Bronchial epithelial cell (primary cell): ENCODE measurements at regions not wholly inside any gene's neighbourhood (a gene's known extent, or its start where the extent isn't known, plus 50 kb on each side); places are given as distances from the start of the nearest gene placed in this dataset.
A peak's percentile ranks its signal among the peaks of the same experiment; 100 is the strongest.

Experiments
- DNase-seq: peaks from one replicate; pipeline ENCODE4 v3.0.0-alpha.2; 2010; ENCODE audit warnings: low read depth
- FAIRE-seq: peaks from 2 replicates; lab custom pipeline; 2011; peaks lifted over from hg19 to GRCh38; lab: Jason Lieb, UNC
- H3K27me3 ChIP-seq: 2 replicates; pipeline ENCODE4 v1.5.1; 2011; ENCODE audit warnings: low read length; ENCODE audit not compliant: control insufficient read depth, insufficient read depth
- H3K36me3 ChIP-seq: 2 replicates; pipeline ENCODE4 v1.5.1; 2011; ENCODE audit warnings: low read length; ENCODE audit not compliant: control insufficient read depth, insufficient read depth
- H3K4me3 ChIP-seq: 2 replicates; pipeline ENCODE4 v1.5.1; 2011; ENCODE audit warnings: mild to moderate bottlenecking, low read depth, low read length, control low read depth
- CTCF ChIP-seq: IDR thresholded peaks from 2 replicates; pipeline ENCODE4 v1.5.1; 2011; ENCODE audit warnings: mild to moderate bottlenecking, moderate library complexity, low read length, control low read depth, inconsistent platforms; ENCODE audit not compliant: insufficient read depth, severe bottlenecking

- Histone ChIP-seq H3K36me3 (no peaks in the 10 kb centered on the region), H3K27me3 (no peaks in the 10 kb centered on the region), H3K4me3 (no peak overlapping the region)
- TF ChIP-seq CTCF, result no peak
- FAIRE-seq (no peak), DNase-seq (peak; percentile 66)
These were observed 87.8 kb upstream of the NLGN4Y start for GRCh38 chrY:14436546-14436945.

GRCh38 chrY:14437626-14438025 is 86.7 kb upstream of the NLGN4Y start:
- TF ChIP-seq CTCF, result no peak
- Histone ChIP-seq H3K36me3 (no peaks in the 10 kb centered on the region), H3K27me3 (no peaks in the 10 kb centered on the region), H3K4me3 (no peak overlapping the region)
- DNase-seq (peak; percentile 91), FAIRE-seq (no peak)

GRCh38 chrY:14438395-14438794 is 85.9 kb upstream of the NLGN4Y start:
- FAIRE-seq, result no peak

GRCh38 chrY:14444550-14444949 is 79.8 kb upstream of the NLGN4Y start:
- FAIRE-seq (no peak), DNase-seq (peak; percentile 83)
- TF ChIP-seq CTCF, result no peak
- H3K36me3 ChIP-seq, result no peaks in the 10 kb centered on the region
- no peak overlapping the region for H3K4me3 ChIP-seq
- H3K27me3 ChIP-seq, result no peaks in the 10 kb centered on the region

More at GRCh38 chrY:14438395-14438794, 85.9 kb upstream of the NLGN4Y start:
- H3K36me3 ChIP-seq, result no peaks in the 10 kb centered on the region
- H3K27me3 ChIP-seq, result no peaks in the 10 kb centered on the region
- no peak for TF ChIP-seq CTCF
- no peak overlapping the region for H3K4me3 ChIP-seq
- peak; percentile 83 for DNase-seq

- Histone ChIP-seq H3K27me3 (no peaks in the 10 kb centered on the region), H3K36me3 (no peaks in the 10 kb centered on the region), H3K4me3 (no peak overlapping the region)
- TF ChIP-seq CTCF, result no peak
- FAIRE-seq (no peak), DNase-seq (peak; percentile 63)
These were observed 56.1 kb upstream of the NLGN4Y start for GRCh38 chrY:14468151-14468683.

- DNase-seq (peak; percentile 83), FAIRE-seq (no peak)
- H3K36me3 ChIP-seq, result no peaks in the 10 kb centered on the region
- H3K4me3 ChIP-seq, result no peak overlapping the region
- TF ChIP-seq CTCF, result no peak
- H3K27me3 ChIP-seq, result no peaks in the 10 kb centered on the region
These were observed 51.9 kb upstream of the NLGN4Y start for GRCh38 chrY:14472421-14472820.
